ENCODE measurements at regions not wholly inside any gene's neighbourhood (a gene's known extent, or its start where the extent isn't known, plus 50 kb on each side); places are given as distances from the start of the nearest gene placed in this dataset.

- Histone ChIP-seq H3K4me3 (ENCODE audit: low read length) (no peak overlapping the region), H3K9ac (ENCODE audit: low read length) (no peak overlapping the region), H3K9me3 (replicated peaks; ENCODE audit: insufficient read depth, low read length) (no peaks in the 10 kb centered on the region), H3K4me1 (ENCODE audit: low read length) (peaks cover 14% of the 10 kb centered on the region), H4K20me1 (ENCODE audit: insufficient read depth, low read length) (no peaks in the 10 kb centered on the region), H3F3A (ENCODE audit: insufficient read depth, low read length) (peaks cover 8% of the 10 kb centered on the region; the same call in 1 of the 2 replicates), H3K9me2 (replicated peaks; ENCODE audit: insufficient read depth, low read length) (no peaks in the 10 kb centered on the region), H3K79me2 (ENCODE audit: low read length) (no peaks in the 10 kb centered on the region), H3K4me2 (ENCODE audit: low read depth, low read length) (no peak overlapping the region), H2AFZ (ENCODE audit: low read length) (no peak overlapping the region), H3K27me3 (replicated peaks; ENCODE audit: insufficient read depth, low read length) (no peaks in the 10 kb centered on the region), H3K36me3 (replicated peaks; ENCODE audit: insufficient read depth, low read length) (no peaks in the 10 kb centered on the region), H3K27ac (ENCODE audit: low read length) (no peak overlapping the region)
- DNase-seq: no peak
- TF ChIP-seq EZH2phosphoT487 (IDR thresholded peaks at IDR 0.05; ENCODE audit: low read length): no peak
- no peak for TF ChIP-seq EZH2 (optimal IDR thresholded peaks at IDR 0.05; ENCODE audit: low read depth, low read length)
- TF ChIP-seq CTCF (IDR thresholded peaks at IDR 0.05; ENCODE audit: low read length): no peak
These were observed 449.8 kb downstream of the ARHGEF28 start for GRCh38 chr5:74075501-74076484.

GRCh38 chr5:74074111-74074510 is 448.1 kb downstream of the ARHGEF28 start:
- Histone ChIP-seq H3K4me1 (ENCODE audit: low read length) (no peaks in the 10 kb centered on the region), H3F3A (ENCODE audit: insufficient read depth, low read length) (no peaks in the 10 kb centered on the region), H3K27me3 (replicated peaks; ENCODE audit: insufficient read depth, low read length) (no peaks in the 10 kb centered on the region), H3K9ac (ENCODE audit: low read length) (no peak overlapping the region), H3K9me3 (replicated peaks; ENCODE audit: insufficient read depth, low read length) (no peaks in the 10 kb centered on the region), H3K27ac (ENCODE audit: low read length) (no peak overlapping the region), H3K79me2 (ENCODE audit: low read length) (no peaks in the 10 kb centered on the region), H4K20me1 (ENCODE audit: insufficient read depth, low read length) (no peaks in the 10 kb centered on the region), H3K4me3 (ENCODE audit: low read length) (no peak overlapping the region), H2AFZ (ENCODE audit: low read length) (no peak overlapping the region), H3K36me3 (replicated peaks; ENCODE audit: insufficient read depth, low read length) (no peaks in the 10 kb centered on the region), H3K9me2 (replicated peaks; ENCODE audit: insufficient read depth, low read length) (no peaks in the 10 kb centered on the region), H3K4me2 (ENCODE audit: low read depth, low read length) (no peak overlapping the region)
- DNase-seq: no peak
- TF ChIP-seq EZH2phosphoT487 (IDR thresholded peaks at IDR 0.05; ENCODE audit: low read length): no peak
- TF ChIP-seq EZH2 (optimal IDR thresholded peaks at IDR 0.05; ENCODE audit: low read depth, low read length): no peak
- no peak for TF ChIP-seq CTCF (IDR thresholded peaks at IDR 0.05; ENCODE audit: low read length)

- H3K9me3 ChIP-seq (replicated peaks; ENCODE audit: insufficient read depth, low read length): no peaks in the 10 kb centered on the region
- H2AFZ ChIP-seq (ENCODE audit: low read length): no peak overlapping the region
- DNase-seq: no peak
- H3K9me2 ChIP-seq (replicated peaks; ENCODE audit: insufficient read depth, low read length): no peaks in the 10 kb centered on the region
- no peak overlapping the region for H3K4me2 ChIP-seq (ENCODE audit: low read depth, low read length)
- H3K36me3 ChIP-seq (replicated peaks; ENCODE audit: insufficient read depth, low read length): no peaks in the 10 kb centered on the region
- no peak overlapping the region for H3K27ac ChIP-seq (ENCODE audit: low read length)
- H3F3A ChIP-seq (ENCODE audit: insufficient read depth, low read length): no peaks in the 10 kb centered on the region
- no peaks in the 10 kb centered on the region for H4K20me1 ChIP-seq (ENCODE audit: insufficient read depth, low read length)
- H3K79me2 ChIP-seq (ENCODE audit: low read length): no peaks in the 10 kb centered on the region
- H3K4me3 ChIP-seq (ENCODE audit: low read length): no peak overlapping the region
- TF ChIP-seq EZH2 (optimal IDR thresholded peaks at IDR 0.05; ENCODE audit: low read depth, low read length) (no peak), EZH2phosphoT487 (IDR thresholded peaks at IDR 0.05; ENCODE audit: low read length) (no peak), CTCF (IDR thresholded peaks at IDR 0.05; ENCODE audit: low read length) (no peak)
- H3K27me3 ChIP-seq (replicated peaks; ENCODE audit: insufficient read depth, low read length): no peaks in the 10 kb centered on the region
- H3K9ac ChIP-seq (ENCODE audit: low read length): no peak overlapping the region
- H3K4me1 ChIP-seq (ENCODE audit: low read length): no peaks in the 10 kb centered on the region
These were observed 447.3 kb downstream of the ARHGEF28 start for GRCh38 chr5:74073257-74073656.
